AG10803 (cell line): ENCODE measurements at regions not wholly inside any gene's neighbourhood (a gene's known extent, or its start where the extent isn't known, plus 50 kb on each side); places are given as distances from the start of the nearest gene placed in this dataset.
"Not testable (repeated sequence)": the region's sequence is repeated elsewhere in the genome, so short reads cannot be mapped to it uniquely, and the experiment has no call there.

ENCODE experiments used
- DNase-seq: peaks from one replicate; pipeline ENCODE4 v3.0.0; 2010; ENCODE audit warnings: low read depth
- H3K4me3 ChIP-seq: 2 replicates; pipeline ENCODE4 v1.5.1; 2011; ENCODE audit warnings: mild to moderate bottlenecking, low read length, control low read depth
- TF ChIP-seq, protein P1 (sequence below): conservative IDR thresholded peaks from 2 replicates; pipeline ENCODE4 v1.5.1; 2011; ENCODE audit warnings: mild to moderate bottlenecking, low read length, control low read depth, inconsistent platforms

DNA sequence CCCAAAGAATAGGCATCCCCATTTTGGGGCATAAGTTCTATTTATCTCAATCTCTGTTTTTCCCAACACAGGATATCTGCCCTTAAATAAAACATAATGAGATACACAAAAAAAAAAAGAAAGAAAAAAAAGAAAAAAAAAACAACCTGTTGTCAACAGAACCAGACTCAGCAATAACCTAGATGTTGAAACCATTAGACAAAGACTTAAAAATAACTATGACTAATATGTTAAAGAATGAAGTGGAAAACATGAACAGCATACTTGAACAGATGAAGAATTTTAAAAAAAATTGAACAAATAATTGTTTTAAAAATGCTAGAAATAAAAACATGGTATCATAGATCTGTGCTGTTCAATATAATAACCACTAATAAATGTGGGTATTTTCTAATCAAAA, 93.4 kb upstream of the RXFP1 start:
- H3K4me3 ChIP-seq, result no peak overlapping the region
- DNase-seq, result peak; percentile 28
- TF ChIP-seq, protein P1, sequence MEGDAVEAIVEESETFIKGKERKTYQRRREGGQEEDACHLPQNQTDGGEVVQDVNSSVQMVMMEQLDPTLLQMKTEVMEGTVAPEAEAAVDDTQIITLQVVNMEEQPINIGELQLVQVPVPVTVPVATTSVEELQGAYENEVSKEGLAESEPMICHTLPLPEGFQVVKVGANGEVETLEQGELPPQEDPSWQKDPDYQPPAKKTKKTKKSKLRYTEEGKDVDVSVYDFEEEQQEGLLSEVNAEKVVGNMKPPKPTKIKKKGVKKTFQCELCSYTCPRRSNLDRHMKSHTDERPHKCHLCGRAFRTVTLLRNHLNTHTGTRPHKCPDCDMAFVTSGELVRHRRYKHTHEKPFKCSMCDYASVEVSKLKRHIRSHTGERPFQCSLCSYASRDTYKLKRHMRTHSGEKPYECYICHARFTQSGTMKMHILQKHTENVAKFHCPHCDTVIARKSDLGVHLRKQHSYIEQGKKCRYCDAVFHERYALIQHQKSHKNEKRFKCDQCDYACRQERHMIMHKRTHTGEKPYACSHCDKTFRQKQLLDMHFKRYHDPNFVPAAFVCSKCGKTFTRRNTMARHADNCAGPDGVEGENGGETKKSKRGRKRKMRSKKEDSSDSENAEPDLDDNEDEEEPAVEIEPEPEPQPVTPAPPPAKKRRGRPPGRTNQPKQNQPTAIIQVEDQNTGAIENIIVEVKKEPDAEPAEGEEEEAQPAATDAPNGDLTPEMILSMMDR, result no peak

DNA sequence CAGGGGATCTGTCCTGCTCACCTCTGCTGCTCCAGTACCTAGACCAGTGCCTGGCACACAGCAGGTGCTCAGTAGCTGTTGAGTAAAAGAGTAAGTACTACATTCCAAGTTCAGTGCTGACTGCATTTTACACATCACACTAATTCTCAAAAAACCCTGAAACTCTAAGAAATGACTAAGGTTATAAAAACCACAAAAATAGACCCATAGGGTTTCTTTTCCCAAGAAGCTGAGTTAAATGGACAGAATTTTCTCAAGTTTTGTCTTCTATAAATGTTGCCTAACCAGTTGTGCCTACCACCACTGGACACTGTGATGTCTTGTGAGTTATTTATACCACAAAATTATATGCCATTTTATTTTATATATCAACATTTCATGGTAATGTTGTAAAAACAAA, 78.9 kb upstream of the RXFP1 start:
- TF ChIP-seq, protein P1, result no peak
- DNase-seq, result no peak
- no peak overlapping the region for H3K4me3 ChIP-seq

DNA sequence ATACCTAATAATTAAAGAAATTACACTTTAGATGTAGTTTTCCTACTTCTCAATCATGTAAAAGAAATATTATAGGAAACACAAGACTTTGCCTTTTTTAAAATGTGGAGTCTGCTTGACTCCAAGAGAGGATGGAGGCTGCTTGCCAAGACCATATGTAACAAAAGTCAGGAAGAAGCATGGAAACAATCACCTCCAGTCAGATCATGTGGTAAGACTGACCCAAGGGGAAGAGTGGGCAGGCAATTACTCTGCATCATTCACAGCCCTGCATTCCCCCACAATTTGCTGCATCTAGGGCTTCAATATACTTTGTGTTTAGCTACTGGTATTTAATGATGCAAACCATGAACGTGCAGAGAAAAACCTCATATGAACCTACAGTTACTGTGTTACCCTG, 78.0 kb upstream of the RXFP1 start:
- TF ChIP-seq, protein P1, result no peak
- H3K4me3 ChIP-seq, result no peak overlapping the region
- no peak for DNase-seq

DNA sequence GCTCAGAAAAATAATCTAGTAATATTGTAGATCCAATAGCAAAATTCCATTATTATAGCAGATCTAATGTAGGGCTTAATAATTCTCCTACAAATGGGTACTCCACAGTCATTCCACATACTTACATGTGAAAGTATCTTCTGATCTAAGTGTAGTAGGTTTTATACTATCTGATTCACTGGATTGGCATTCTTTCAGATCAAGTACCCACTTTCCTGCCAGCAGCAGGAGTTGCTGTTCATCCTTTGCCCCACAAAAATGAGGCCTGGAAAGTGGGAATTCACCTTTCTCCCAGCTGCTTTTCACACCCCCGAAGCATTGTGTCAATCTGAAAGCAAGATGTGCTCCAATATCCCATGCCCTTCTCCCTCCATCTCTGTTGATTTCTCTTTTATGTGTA, 77.1 kb upstream of the RXFP1 start:
- H3K4me3 ChIP-seq, result no peak overlapping the region
- TF ChIP-seq, protein P1, result no peak
- no peak for DNase-seq

DNA sequence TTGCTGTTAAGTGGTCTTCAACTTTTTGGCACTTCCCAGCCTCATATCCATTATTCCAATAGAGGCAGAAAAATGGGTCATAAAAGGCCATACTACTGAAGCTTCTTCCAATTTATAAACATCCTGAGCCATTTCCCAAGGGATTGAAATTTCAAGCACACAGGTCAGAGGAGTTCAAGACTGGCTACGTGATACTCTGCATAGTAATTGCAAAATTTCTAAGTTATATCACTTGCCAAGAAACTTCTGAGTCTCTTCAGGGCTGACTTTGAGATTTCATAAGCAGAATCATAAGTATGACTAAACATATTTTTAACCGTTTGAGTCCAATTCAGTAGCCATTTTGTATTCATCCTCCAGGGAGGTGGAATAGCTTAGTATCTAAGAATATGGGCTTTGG, 75.6 kb upstream of the RXFP1 start:
- H3K4me3 ChIP-seq, result no peak overlapping the region
- TF ChIP-seq, protein P1, result no peak
- DNase-seq, result peak; percentile 68

DNA sequence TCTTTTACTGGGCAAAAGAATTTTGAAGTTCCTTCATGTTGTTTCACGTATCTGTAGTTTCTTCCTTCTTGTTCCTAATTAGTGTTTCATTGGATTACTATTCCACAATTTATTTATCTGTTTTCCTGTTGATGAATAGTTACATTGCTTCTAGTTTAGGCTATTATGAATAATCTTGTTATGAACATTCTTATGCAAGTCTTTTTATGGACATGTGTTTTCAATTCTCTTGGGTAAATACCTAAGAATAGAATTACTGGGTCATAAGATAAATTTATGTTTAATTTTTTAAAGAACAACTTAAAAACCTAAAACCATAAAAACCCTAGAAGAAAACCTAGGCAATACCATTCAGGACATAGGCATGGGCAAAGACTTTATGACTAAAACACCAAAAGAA, 70.9 kb upstream of the RXFP1 start:
- peak; percentile 40 for DNase-seq
- TF ChIP-seq, protein P1, result no peak
- H3K4me3 ChIP-seq, result no peak overlapping the region

DNA sequence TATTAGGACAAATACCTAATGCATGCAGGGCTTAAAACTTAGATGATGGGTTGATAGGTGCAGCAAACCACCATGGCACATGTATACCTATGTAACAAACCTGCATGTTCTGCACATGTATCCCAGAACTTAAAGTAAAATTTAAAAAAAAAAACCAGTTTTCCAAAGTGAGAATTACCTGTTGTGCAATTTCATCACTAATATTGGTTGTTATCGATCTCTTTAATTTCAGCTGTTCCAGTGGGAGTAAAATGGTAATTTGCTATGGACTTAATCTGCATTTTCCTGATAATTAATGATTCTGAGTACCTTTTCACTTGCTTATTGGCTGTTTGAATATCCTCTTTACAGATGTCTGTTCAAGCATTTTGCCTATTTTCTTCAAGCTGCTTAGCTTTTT, 69.6 kb upstream of the RXFP1 start:
- H3K4me3 ChIP-seq, DNase-seq: not testable (repeated sequence)

DNA sequence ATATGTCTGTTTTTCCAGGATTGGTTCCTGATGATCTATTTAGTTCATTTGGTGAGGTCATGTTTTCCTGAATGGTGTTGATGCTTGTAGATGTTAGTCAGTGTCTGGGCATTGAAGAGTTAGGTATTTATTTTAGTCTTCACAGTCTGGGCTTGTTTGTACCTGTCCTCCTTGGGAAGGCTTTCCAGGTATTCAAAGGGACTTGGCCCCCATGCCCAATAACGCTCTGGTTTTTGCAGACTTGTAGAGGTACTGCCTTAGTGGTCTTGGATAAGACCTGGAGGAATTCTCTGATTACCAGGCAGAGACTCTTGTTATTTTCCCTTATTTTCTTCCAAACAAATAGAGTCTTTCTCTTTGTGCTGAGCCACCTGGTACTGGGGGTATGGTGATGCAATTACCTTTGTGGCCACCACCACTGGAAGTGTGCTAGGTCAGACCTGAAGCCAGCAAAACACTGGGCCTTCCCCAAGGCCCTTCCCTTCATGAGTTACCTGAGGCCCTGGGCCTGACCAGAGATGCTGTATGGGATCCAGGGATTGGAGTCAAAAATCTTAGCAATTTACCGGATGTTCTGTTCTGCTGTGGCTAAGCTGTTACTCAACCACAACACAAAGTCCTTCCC, 63.3 kb upstream of the RXFP1 start:
- H3K4me3 ChIP-seq, result no peak overlapping the region
- DNase-seq, result no peak
- TF ChIP-seq, protein P1, result no peak
